GM12891 (cell line): ENCODE measurements at regions not wholly inside any gene's neighbourhood (a gene's known extent, or its start where the extent isn't known, plus 50 kb on each side); places are given as distances from the start of the nearest gene placed in this dataset.

Experiments
- PAX5 ChIP-seq: IDR thresholded peaks from 2 replicates; pipeline ENCODE4 v1.6.1; 2011; ENCODE audit warnings: low read length, moderate library complexity, mild to moderate bottlenecking; ENCODE audit not compliant: insufficient read depth, severe bottlenecking
- POLR2A ChIP-seq: IDR thresholded peaks from 2 replicates; pipeline ENCODE4 v1.6.1; 2011; ENCODE audit warnings: low read depth, low read length, control low read depth
- POLR2AphosphoS5 ChIP-seq: IDR thresholded peaks from 2 replicates; pipeline ENCODE4 v1.6.1; 2011; ENCODE audit warnings: low read depth, low read length, control low read depth
- POU2F2 ChIP-seq: IDR thresholded peaks from 2 replicates; pipeline ENCODE4 v1.6.1; 2011; ENCODE audit warnings: low read depth, mild to moderate bottlenecking, control low read depth, low read length, moderate library complexity
- SPI1 ChIP-seq: IDR thresholded peaks from 2 replicates; pipeline ENCODE4 v1.6.1; 2011; ENCODE audit warnings: low read depth, low read length, control low read depth
- TAF1 ChIP-seq: IDR thresholded peaks from 2 replicates; pipeline ENCODE4 v1.6.1; 2011; ENCODE audit warnings: low read depth, low read length, control low read depth

GRCh38 chr2:118340103-118340502, 251.8 kb downstream of the INSIG2 start:
- no peak for TF ChIP-seq POLR2AphosphoS5
- no peak for TF ChIP-seq POLR2A
- TF ChIP-seq TAF1, result no peak
- no peak for TF ChIP-seq POU2F2
- no peak for TF ChIP-seq PAX5
- TF ChIP-seq SPI1, result no peak
